ENCODE measurements at regions not wholly inside any gene's neighbourhood (a gene's known extent, or its start where the extent isn't known, plus 50 kb on each side); places are given as distances from the start of the nearest gene placed in this dataset.

DNA sequence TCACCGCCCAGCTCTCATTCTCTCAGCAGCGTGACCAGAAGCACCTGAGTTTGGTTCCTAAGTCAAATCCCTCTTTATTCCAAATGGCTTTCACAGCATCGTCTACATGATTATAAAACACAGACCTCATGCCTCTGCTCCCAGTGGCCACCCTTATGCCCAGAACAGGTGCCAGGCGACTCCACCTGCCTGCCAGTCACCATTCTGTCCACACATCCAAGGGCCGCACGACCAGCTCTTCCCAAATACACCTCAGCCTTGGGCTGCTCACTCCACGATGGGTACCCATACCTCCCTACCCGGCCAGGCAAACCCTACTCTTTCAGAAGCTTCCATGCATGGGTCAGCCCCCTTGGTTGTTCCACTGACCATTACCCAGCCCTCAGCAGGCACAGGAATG is 851.6 kb upstream of the SALL3 start:
- H3K9ac ChIP-seq (ENCODE audit: insufficient read depth, low read length): no peak overlapping the region
- H4K20me1 ChIP-seq (ENCODE audit: control insufficient read depth, extremely low read depth, insufficient read depth, low read length): no peaks in the 10 kb centered on the region
- no peak overlapping the region for H3K4me3 ChIP-seq (replicated peaks in 1 of 4; ENCODE audit: control extremely low read depth in 1 of 4, insufficient read depth in 1 of 4, low read depth in 3 of 4, low read length in 4 of 4)
- no peak overlapping the region for H3K4me2 ChIP-seq (ENCODE audit: extremely low read depth, insufficient read depth, low read length)
- H3K27me3 ChIP-seq (ENCODE audit: control insufficient read depth, insufficient read depth, low read length): no peaks in the 10 kb centered on the region
- H3K9me3 ChIP-seq (ENCODE audit: control insufficient read depth, insufficient read depth, low read depth, low read length): peaks cover 7% of the 10 kb centered on the region
- H2AFZ ChIP-seq (ENCODE audit: low read length): no peak overlapping the region
- no peaks in the 10 kb centered on the region for H3K79me2 ChIP-seq (ENCODE audit: control insufficient read depth, insufficient read depth, low read length)
- no peaks in the 10 kb centered on the region for H3K36me3 ChIP-seq (ENCODE audit: control insufficient read depth, insufficient read depth, low read length)
- no peak for TF ChIP-seq EZH2 (IDR thresholded peaks at IDR 0.05; ENCODE audit: low read length, missing control alignments)
- TF ChIP-seq, protein P1, sequence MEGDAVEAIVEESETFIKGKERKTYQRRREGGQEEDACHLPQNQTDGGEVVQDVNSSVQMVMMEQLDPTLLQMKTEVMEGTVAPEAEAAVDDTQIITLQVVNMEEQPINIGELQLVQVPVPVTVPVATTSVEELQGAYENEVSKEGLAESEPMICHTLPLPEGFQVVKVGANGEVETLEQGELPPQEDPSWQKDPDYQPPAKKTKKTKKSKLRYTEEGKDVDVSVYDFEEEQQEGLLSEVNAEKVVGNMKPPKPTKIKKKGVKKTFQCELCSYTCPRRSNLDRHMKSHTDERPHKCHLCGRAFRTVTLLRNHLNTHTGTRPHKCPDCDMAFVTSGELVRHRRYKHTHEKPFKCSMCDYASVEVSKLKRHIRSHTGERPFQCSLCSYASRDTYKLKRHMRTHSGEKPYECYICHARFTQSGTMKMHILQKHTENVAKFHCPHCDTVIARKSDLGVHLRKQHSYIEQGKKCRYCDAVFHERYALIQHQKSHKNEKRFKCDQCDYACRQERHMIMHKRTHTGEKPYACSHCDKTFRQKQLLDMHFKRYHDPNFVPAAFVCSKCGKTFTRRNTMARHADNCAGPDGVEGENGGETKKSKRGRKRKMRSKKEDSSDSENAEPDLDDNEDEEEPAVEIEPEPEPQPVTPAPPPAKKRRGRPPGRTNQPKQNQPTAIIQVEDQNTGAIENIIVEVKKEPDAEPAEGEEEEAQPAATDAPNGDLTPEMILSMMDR (conservative IDR thresholded peaks at IDR 0.05 in 1 of 2, IDR thresholded peaks at IDR 0.05 in 1 of 2; ENCODE audit: low read depth in 1 of 2, low read length in 2 of 2): no peak
- DNase-seq (ENCODE audit: low read depth in 2 of 2): no peak
- H3K27ac ChIP-seq (ENCODE audit: insufficient read depth, low read length): no peak overlapping the region
- no peaks in the 10 kb centered on the region for H3K4me1 ChIP-seq (ENCODE audit: control insufficient read depth, extremely low read depth, insufficient read depth, low read length)

DNA sequence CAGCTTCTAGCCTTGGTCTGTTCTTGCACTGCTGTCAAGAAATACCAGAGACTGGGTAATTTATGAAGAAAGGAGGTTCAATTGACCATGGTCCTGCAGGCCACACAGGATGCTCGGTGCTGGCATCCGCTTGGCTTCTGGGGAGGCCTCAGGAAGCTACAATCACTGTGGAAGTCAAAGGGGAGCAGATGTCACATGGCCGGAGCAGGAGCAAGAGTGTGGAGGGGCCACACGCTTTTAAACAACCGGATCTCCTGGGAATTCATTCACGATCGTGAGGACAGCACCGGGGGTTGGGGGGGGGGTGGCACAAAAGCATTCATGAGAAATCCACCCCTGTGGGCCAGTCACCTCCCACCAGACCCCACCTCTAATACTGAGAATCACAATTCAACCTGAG is 850.4 kb upstream of the SALL3 start:
- no peaks in the 10 kb centered on the region for H3K27me3 ChIP-seq (ENCODE audit: control insufficient read depth, insufficient read depth, low read length)
- H4K20me1 ChIP-seq (ENCODE audit: control insufficient read depth, extremely low read depth, insufficient read depth, low read length): no peaks in the 10 kb centered on the region
- H2AFZ ChIP-seq (ENCODE audit: low read length): no peak overlapping the region
- H3K79me2 ChIP-seq (ENCODE audit: control insufficient read depth, insufficient read depth, low read length): no peaks in the 10 kb centered on the region
- no peak for DNase-seq (ENCODE audit: low read depth in 2 of 2)
- peaks cover 7% of the 10 kb centered on the region for H3K9me3 ChIP-seq (ENCODE audit: control insufficient read depth, insufficient read depth, low read depth, low read length)
- no peak overlapping the region for H3K4me2 ChIP-seq (ENCODE audit: extremely low read depth, insufficient read depth, low read length)
- H3K4me1 ChIP-seq (ENCODE audit: control insufficient read depth, extremely low read depth, insufficient read depth, low read length): no peaks in the 10 kb centered on the region
- H3K36me3 ChIP-seq (ENCODE audit: control insufficient read depth, insufficient read depth, low read length): no peaks in the 10 kb centered on the region
- no peak overlapping the region for H3K9ac ChIP-seq (ENCODE audit: insufficient read depth, low read length)
- no peak overlapping the region for H3K4me3 ChIP-seq (replicated peaks in 1 of 4; ENCODE audit: control extremely low read depth in 1 of 4, insufficient read depth in 1 of 4, low read depth in 3 of 4, low read length in 4 of 4)
- TF ChIP-seq, protein P1 (conservative IDR thresholded peaks at IDR 0.05 in 1 of 2, IDR thresholded peaks at IDR 0.05 in 1 of 2; ENCODE audit: low read depth in 1 of 2, low read length in 2 of 2): no peak
- TF ChIP-seq EZH2 (IDR thresholded peaks at IDR 0.05; ENCODE audit: low read length, missing control alignments): no peak
- no peak overlapping the region for H3K27ac ChIP-seq (ENCODE audit: insufficient read depth, low read length)

DNA sequence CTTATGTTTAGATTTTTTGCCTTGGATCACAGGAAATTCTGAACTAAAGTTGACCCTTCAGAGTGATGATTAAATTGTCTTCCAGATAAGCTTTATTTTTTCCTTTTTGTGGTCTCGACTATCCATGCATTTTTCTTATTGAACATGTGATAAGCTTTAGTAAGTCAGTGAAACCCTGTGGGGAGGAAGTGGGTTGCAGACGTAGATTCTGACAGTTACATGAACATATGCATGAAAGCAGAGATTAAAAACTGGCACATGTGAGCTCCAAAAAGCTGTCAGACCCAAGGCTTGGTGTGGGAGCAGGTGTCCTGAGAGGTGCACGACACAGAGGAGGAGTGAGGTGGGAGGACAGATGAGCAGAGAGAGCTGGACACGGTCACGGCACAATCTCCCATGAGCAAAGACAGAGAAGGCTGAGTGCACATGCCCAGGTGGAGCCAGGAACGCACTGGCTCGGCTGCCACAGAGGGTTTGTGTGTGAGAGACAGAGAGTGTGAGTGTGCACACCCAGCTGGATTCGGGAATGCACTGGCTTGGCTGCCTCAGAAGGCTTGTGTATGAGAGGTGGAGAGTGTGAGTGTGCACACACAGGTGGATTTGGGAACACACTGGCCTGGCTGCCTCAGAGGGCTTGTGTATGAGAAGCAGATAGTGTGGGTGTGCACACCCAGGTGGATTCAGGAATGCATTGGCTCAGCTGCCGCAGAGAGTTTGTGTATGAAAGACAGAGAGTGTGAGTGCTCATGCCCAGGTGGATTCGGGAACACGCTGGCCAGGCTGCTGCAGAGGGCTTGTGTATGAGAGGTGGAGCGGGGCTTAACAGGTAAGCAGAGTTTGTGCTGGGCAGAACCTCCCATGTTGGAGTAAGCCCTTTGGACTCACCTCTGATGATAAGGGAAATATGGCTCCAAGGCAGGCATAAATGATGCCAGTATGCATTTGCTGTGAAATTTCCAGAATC is 849.1 kb upstream of the SALL3 start:
- Histone ChIP-seq H3K36me3 (ENCODE audit: control insufficient read depth, insufficient read depth, low read length) (no peaks in the 10 kb centered on the region), H3K27me3 (ENCODE audit: control insufficient read depth, insufficient read depth, low read length) (no peaks in the 10 kb centered on the region), H3K9me3 (ENCODE audit: control insufficient read depth, insufficient read depth, low read depth, low read length) (peaks cover 5% of the 10 kb centered on the region), H3K4me3 (replicated peaks in 1 of 4; ENCODE audit: control extremely low read depth in 1 of 4, insufficient read depth in 1 of 4, low read depth in 3 of 4, low read length in 4 of 4) (no peak overlapping the region), H3K79me2 (ENCODE audit: control insufficient read depth, insufficient read depth, low read length) (no peaks in the 10 kb centered on the region), H3K4me1 (ENCODE audit: control insufficient read depth, extremely low read depth, insufficient read depth, low read length) (no peaks in the 10 kb centered on the region), H3K27ac (ENCODE audit: insufficient read depth, low read length) (no peak overlapping the region), H3K4me2 (ENCODE audit: extremely low read depth, insufficient read depth, low read length) (no peak overlapping the region), H2AFZ (ENCODE audit: low read length) (no peak overlapping the region), H3K9ac (ENCODE audit: insufficient read depth, low read length) (no peak overlapping the region), H4K20me1 (ENCODE audit: control insufficient read depth, extremely low read depth, insufficient read depth, low read length) (no peaks in the 10 kb centered on the region)
- no peak for TF ChIP-seq EZH2 (IDR thresholded peaks at IDR 0.05; ENCODE audit: low read length, missing control alignments)
- TF ChIP-seq, protein P1 (conservative IDR thresholded peaks at IDR 0.05 in 1 of 2, IDR thresholded peaks at IDR 0.05 in 1 of 2; ENCODE audit: low read depth in 1 of 2, low read length in 2 of 2): no peak
- no peak for DNase-seq (ENCODE audit: low read depth in 2 of 2)

All from fibroblast of lung (primary cell).